ENCODE measurements at regions not wholly inside any gene's neighbourhood (a gene's known extent, or its start where the extent isn't known, plus 50 kb on each side); places are given as distances from the start of the nearest gene placed in this dataset.

DNA sequence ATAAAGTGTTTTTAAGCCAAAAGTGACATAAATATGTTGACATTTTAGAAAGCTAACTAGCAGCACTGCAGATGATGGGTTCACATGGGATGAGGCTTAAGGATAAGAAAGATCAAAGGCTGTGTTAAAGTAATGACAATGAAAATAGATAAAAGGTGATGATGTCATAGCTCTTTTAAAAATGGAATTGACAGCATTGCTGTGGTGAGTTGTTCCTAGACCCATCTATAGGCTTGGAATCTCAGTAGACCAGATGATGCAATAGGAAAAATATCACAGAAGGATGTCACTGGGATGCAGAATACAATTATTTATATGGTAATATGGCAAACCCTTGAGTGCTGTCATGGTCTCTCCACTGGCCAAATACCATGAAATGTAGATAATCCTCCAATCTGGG is 286.0 kb downstream of the PLA2G4A start:
- Histone ChIP-seq H3K14ac (ENCODE audit: low read length) (no peak overlapping the region), H3K9me3 (ENCODE audit: insufficient read depth, low read depth, low read length) (no peaks in the 10 kb centered on the region), H3K18ac (ENCODE audit: low read length) (no peak overlapping the region), H3K79me2 (ENCODE audit: control insufficient read depth, insufficient read depth, low read length, poor library complexity) (no peaks in the 10 kb centered on the region), H3K23ac (ENCODE audit: low read length) (no peak overlapping the region), H2AK5ac (ENCODE audit: low read length) (no peak overlapping the region), H3K4me3 (ENCODE audit: low read depth, low read length) (no peak overlapping the region), H2BK120ac (ENCODE audit: insufficient read depth, low read length, poor library complexity) (no peak overlapping the region), H4K91ac (ENCODE audit: low read depth, low read length) (no peak overlapping the region), H3K4ac (ENCODE audit: low read depth, low read length) (no peak overlapping the region), H3K4me2 (ENCODE audit: low read length) (no peak overlapping the region), H3K79me1 (ENCODE audit: low read length) (no peaks in the 10 kb centered on the region), H3K27me3 (ENCODE audit: insufficient read depth, low read length) (no peaks in the 10 kb centered on the region), H3K27ac (ENCODE audit: low read depth, low read length) (no peak overlapping the region), H2BK5ac (ENCODE audit: low read depth, low read length, poor library complexity) (no peak overlapping the region), H3K4me1 (ENCODE audit: control insufficient read depth in 1 of 2, insufficient read depth in 2 of 2, low read length in 2 of 2) (no peaks in the 10 kb centered on the region), H4K8ac (ENCODE audit: low read depth, low read length) (no peak overlapping the region), H2BK12ac (ENCODE audit: low read length) (no peak overlapping the region), H4K12ac (ENCODE audit: low read depth, low read length) (no peak overlapping the region), H3K9ac (ENCODE audit: low read length) (no peak overlapping the region), H3K36me3 (ENCODE audit: control insufficient read depth in 1 of 2, insufficient read depth in 2 of 2, low read length in 2 of 2) (no peaks in the 10 kb centered on the region), H2AFZ (ENCODE audit: insufficient read depth, low read length, poor library complexity) (no peak overlapping the region)
- DNase-seq, result no peak

DNA sequence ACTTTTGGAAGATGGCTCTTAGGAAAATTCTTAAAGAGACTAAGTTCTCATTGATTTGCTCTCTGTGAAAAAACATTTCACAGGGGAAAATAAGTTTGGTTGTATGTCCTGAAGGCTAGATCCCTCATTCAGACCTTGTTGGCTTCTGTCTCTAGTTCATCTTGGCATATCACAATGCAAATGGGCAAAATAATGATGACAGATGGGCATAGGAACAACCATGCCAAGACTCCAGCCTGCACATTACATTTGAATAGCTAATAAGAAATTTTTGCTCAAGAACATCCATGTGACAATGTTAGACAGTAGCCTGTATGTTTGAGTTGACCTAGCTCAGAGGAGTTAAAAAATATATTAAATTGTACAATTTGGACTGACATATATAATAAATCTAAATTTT is 292.9 kb downstream of the PLA2G4A start:
- H3K4ac ChIP-seq (ENCODE audit: low read depth, low read length), result no peak overlapping the region
- no peak overlapping the region for H2BK12ac ChIP-seq (ENCODE audit: low read length)
- no peak overlapping the region for H3K27ac ChIP-seq (ENCODE audit: low read depth, low read length)
- no peak for DNase-seq
- no peak overlapping the region for H3K4me3 ChIP-seq (ENCODE audit: low read depth, low read length)
- H3K36me3 ChIP-seq (ENCODE audit: control insufficient read depth in 1 of 2, insufficient read depth in 2 of 2, low read length in 2 of 2), result no peaks in the 10 kb centered on the region
- H2AK5ac ChIP-seq (ENCODE audit: low read length), result no peak overlapping the region
- no peak overlapping the region for H3K18ac ChIP-seq (ENCODE audit: low read length)
- H4K8ac ChIP-seq (ENCODE audit: low read depth, low read length), result no peak overlapping the region
- no peaks in the 10 kb centered on the region for H3K9me3 ChIP-seq (ENCODE audit: insufficient read depth, low read depth, low read length)
- H2BK5ac ChIP-seq (ENCODE audit: low read depth, low read length, poor library complexity), result no peak overlapping the region
- H3K14ac ChIP-seq (ENCODE audit: low read length), result no peak overlapping the region
- no peak overlapping the region for H4K12ac ChIP-seq (ENCODE audit: low read depth, low read length)
- H2BK120ac ChIP-seq (ENCODE audit: insufficient read depth, low read length, poor library complexity), result no peak overlapping the region
- no peaks in the 10 kb centered on the region for H3K79me1 ChIP-seq (ENCODE audit: low read length)
- no peaks in the 10 kb centered on the region for H3K4me1 ChIP-seq (ENCODE audit: control insufficient read depth in 1 of 2, insufficient read depth in 2 of 2, low read length in 2 of 2)
- no peaks in the 10 kb centered on the region for H3K27me3 ChIP-seq (ENCODE audit: insufficient read depth, low read length)
- H3K4me2 ChIP-seq (ENCODE audit: low read length), result no peak overlapping the region
- H3K23ac ChIP-seq (ENCODE audit: low read length), result no peak overlapping the region
- H4K91ac ChIP-seq (ENCODE audit: low read depth, low read length), result no peak overlapping the region
- H2AFZ ChIP-seq (ENCODE audit: insufficient read depth, low read length, poor library complexity), result no peak overlapping the region
- no peaks in the 10 kb centered on the region for H3K79me2 ChIP-seq (ENCODE audit: control insufficient read depth, insufficient read depth, low read length, poor library complexity)
- H3K9ac ChIP-seq (ENCODE audit: low read length), result no peak overlapping the region

DNA sequence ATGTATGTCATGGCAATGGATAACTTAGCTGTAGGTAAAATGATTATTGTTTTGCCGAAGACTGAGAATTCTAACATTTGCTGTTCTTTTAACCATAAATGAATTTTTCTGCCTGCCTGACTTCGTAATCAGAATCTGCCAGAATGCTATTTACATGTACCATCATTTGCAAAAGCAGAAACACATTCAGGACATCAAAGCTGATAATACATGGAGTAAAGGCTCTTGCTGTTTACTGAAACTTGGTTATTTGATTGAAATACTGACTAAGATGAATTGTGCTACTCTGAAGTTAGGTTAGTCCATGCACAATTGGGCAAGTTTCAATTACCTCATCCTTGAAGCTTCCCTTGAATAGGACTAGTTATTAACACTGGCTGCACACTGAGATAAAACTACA is 293.8 kb downstream of the PLA2G4A start:
- Histone ChIP-seq H3K79me1 (ENCODE audit: low read length) (no peaks in the 10 kb centered on the region), H2BK12ac (ENCODE audit: low read length) (no peak overlapping the region), H3K4me2 (ENCODE audit: low read length) (no peak overlapping the region), H2BK5ac (ENCODE audit: low read depth, low read length, poor library complexity) (no peak overlapping the region), H3K36me3 (ENCODE audit: control insufficient read depth in 1 of 2, insufficient read depth in 2 of 2, low read length in 2 of 2) (no peaks in the 10 kb centered on the region), H2BK120ac (ENCODE audit: insufficient read depth, low read length, poor library complexity) (no peak overlapping the region), H3K4me3 (ENCODE audit: low read depth, low read length) (no peak overlapping the region), H3K4me1 (ENCODE audit: control insufficient read depth in 1 of 2, insufficient read depth in 2 of 2, low read length in 2 of 2) (no peaks in the 10 kb centered on the region), H2AK5ac (ENCODE audit: low read length) (no peak overlapping the region), H3K9me3 (ENCODE audit: insufficient read depth, low read depth, low read length) (no peaks in the 10 kb centered on the region), H3K27me3 (ENCODE audit: insufficient read depth, low read length) (no peaks in the 10 kb centered on the region), H4K8ac (ENCODE audit: low read depth, low read length) (no peak overlapping the region), H3K27ac (ENCODE audit: low read depth, low read length) (no peak overlapping the region), H3K4ac (ENCODE audit: low read depth, low read length) (no peak overlapping the region), H3K18ac (ENCODE audit: low read length) (no peak overlapping the region), H3K23ac (ENCODE audit: low read length) (no peak overlapping the region), H4K91ac (ENCODE audit: low read depth, low read length) (no peak overlapping the region), H3K79me2 (ENCODE audit: control insufficient read depth, insufficient read depth, low read length, poor library complexity) (no peaks in the 10 kb centered on the region), H4K12ac (ENCODE audit: low read depth, low read length) (no peak overlapping the region), H3K14ac (ENCODE audit: low read length) (no peak overlapping the region), H3K9ac (ENCODE audit: low read length) (no peak overlapping the region), H2AFZ (ENCODE audit: insufficient read depth, low read length, poor library complexity) (no peak overlapping the region)
- WGBS (ENCODE audit: extremely low coverage, insufficient coverage, insufficient read length), result no CpG with 5 or more reads among the region's 2 CpGs
- no peak for DNase-seq

DNA sequence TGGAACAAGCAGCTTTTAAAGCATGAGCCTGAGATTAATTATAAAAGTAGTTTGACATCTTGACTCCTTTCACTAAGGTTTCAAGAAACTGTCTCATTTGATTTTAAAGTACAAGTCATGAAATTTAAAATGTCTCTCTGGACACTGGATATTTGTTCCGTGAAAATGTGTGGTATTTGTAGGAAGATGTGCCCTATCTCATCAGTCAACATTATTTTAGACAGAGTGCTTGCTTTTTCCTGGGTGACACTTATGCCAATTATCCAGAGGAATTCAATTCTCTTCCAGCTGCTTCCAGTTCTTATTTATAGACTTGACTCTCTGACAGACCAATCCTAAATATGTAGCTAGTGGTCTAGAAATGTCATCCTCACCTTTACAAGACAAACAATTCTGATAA is 300.4 kb downstream of the PLA2G4A start:
- H2BK12ac ChIP-seq (ENCODE audit: low read length), result no peak overlapping the region
- no peak for DNase-seq
- no peak overlapping the region for H3K4me3 ChIP-seq (ENCODE audit: low read depth, low read length)
- H3K9ac ChIP-seq (ENCODE audit: low read length), result no peak overlapping the region
- H3K27ac ChIP-seq (ENCODE audit: low read depth, low read length), result no peak overlapping the region
- no peak overlapping the region for H4K8ac ChIP-seq (ENCODE audit: low read depth, low read length)
- no CpG with 5 or more reads among the region's 1 CpG for WGBS (ENCODE audit: extremely low coverage, insufficient coverage, insufficient read length)
- no peaks in the 10 kb centered on the region for H3K9me3 ChIP-seq (ENCODE audit: insufficient read depth, low read depth, low read length)
- no peak overlapping the region for H3K4ac ChIP-seq (ENCODE audit: low read depth, low read length)
- H2AK5ac ChIP-seq (ENCODE audit: low read length), result no peak overlapping the region
- H4K91ac ChIP-seq (ENCODE audit: low read depth, low read length), result no peak overlapping the region
- H3K4me2 ChIP-seq (ENCODE audit: low read length), result no peak overlapping the region
- no peaks in the 10 kb centered on the region for H3K79me1 ChIP-seq (ENCODE audit: low read length)
- no peak overlapping the region for H4K12ac ChIP-seq (ENCODE audit: low read depth, low read length)
- H2BK5ac ChIP-seq (ENCODE audit: low read depth, low read length, poor library complexity), result no peak overlapping the region
- H3K18ac ChIP-seq (ENCODE audit: low read length), result no peak overlapping the region
- H3K36me3 ChIP-seq (ENCODE audit: control insufficient read depth in 1 of 2, insufficient read depth in 2 of 2, low read length in 2 of 2), result no peaks in the 10 kb centered on the region
- H2BK120ac ChIP-seq (ENCODE audit: insufficient read depth, low read length, poor library complexity), result no peak overlapping the region
- H2AFZ ChIP-seq (ENCODE audit: insufficient read depth, low read length, poor library complexity), result no peak overlapping the region
- H3K4me1 ChIP-seq (ENCODE audit: control insufficient read depth in 1 of 2, insufficient read depth in 2 of 2, low read length in 2 of 2), result no peaks in the 10 kb centered on the region
- no peak overlapping the region for H3K23ac ChIP-seq (ENCODE audit: low read length)
- H3K79me2 ChIP-seq (ENCODE audit: control insufficient read depth, insufficient read depth, low read length, poor library complexity), result no peaks in the 10 kb centered on the region
- H3K14ac ChIP-seq (ENCODE audit: low read length), result no peak overlapping the region
- H3K27me3 ChIP-seq (ENCODE audit: insufficient read depth, low read length), result no peaks in the 10 kb centered on the region

DNA sequence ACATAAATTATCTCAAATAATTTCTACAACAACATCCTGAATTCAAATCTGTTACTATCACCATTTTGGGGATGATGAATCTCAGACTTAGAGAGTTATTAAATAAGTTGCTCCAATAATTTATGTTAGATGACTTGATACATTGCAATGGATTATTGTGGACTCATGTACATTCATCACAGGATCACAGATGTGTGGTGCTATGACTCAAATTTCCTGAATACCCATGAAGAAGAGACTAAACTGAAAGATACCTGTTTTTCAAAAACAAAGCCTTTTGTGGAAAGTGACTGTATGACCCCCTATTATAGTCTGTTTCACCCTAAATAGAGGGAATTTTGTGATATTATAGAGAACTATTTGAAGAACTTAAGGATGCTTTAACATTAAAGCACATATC is 315.0 kb downstream of the PLA2G4A start:
- no peak for DNase-seq
- Histone ChIP-seq H4K91ac (ENCODE audit: low read depth, low read length) (no peak overlapping the region), H3K36me3 (ENCODE audit: control insufficient read depth in 1 of 2, insufficient read depth in 2 of 2, low read length in 2 of 2) (no peaks in the 10 kb centered on the region), H3K9ac (ENCODE audit: low read length) (no peak overlapping the region), H3K79me1 (ENCODE audit: low read length) (no peaks in the 10 kb centered on the region), H2AFZ (ENCODE audit: insufficient read depth, low read length, poor library complexity) (no peak overlapping the region), H3K9me3 (ENCODE audit: insufficient read depth, low read depth, low read length) (no peaks in the 10 kb centered on the region), H3K14ac (ENCODE audit: low read length) (no peak overlapping the region), H2BK12ac (ENCODE audit: low read length) (no peak overlapping the region), H3K4me2 (ENCODE audit: low read length) (no peak overlapping the region), H2AK5ac (ENCODE audit: low read length) (no peak overlapping the region), H3K4me3 (ENCODE audit: low read depth, low read length) (no peak overlapping the region), H2BK5ac (ENCODE audit: low read depth, low read length, poor library complexity) (no peak overlapping the region), H3K79me2 (ENCODE audit: control insufficient read depth, insufficient read depth, low read length, poor library complexity) (no peaks in the 10 kb centered on the region), H3K4ac (ENCODE audit: low read depth, low read length) (no peak overlapping the region), H3K27me3 (ENCODE audit: insufficient read depth, low read length) (no peaks in the 10 kb centered on the region), H3K27ac (ENCODE audit: low read depth, low read length) (no peak overlapping the region), H3K4me1 (ENCODE audit: control insufficient read depth in 1 of 2, insufficient read depth in 2 of 2, low read length in 2 of 2) (no peaks in the 10 kb centered on the region), H3K18ac (ENCODE audit: low read length) (no peak overlapping the region), H4K8ac (ENCODE audit: low read depth, low read length) (no peak overlapping the region), H3K23ac (ENCODE audit: low read length) (no peak overlapping the region), H2BK120ac (ENCODE audit: insufficient read depth, low read length, poor library complexity) (no peak overlapping the region), H4K12ac (ENCODE audit: low read depth, low read length) (no peak overlapping the region)

Data from trophoblast cell (in vitro differentiated cells and primary cell).